ENCODE measurements at regions not wholly inside any gene's neighbourhood (a gene's known extent, or its start where the extent isn't known, plus 50 kb on each side); places are given as distances from the start of the nearest gene placed in this dataset.

- no peaks in the 10 kb centered on the region for H3K79me2 ChIP-seq (ENCODE audit: insufficient read depth, low read length)
- no peaks in the 10 kb centered on the region for H3K27me3 ChIP-seq (ENCODE audit: insufficient read depth, low read length)
Measured at GRCh38 chr5:124398460-124398859, 348.0 kb downstream of the ZNF608 start.

More at GRCh38 chr5:124398460-124398859, 348.0 kb downstream of the ZNF608 start:
- no TSS peak for BruUV-seq (replicated peaks)
- Histone ChIP-seq H3K4me3 (replicated peaks in 1 of 2; ENCODE audit: low read depth in 1 of 2, low read length in 2 of 2) (no peak overlapping the region), H3K9ac (ENCODE audit: low read length) (no peak overlapping the region), H2AFZ (ENCODE audit: low read depth, low read length, poor library complexity, severe bottlenecking) (no peak overlapping the region), H4K20me1 (ENCODE audit: insufficient read depth) (no peaks in the 10 kb centered on the region), H3K9me2 (ENCODE audit: insufficient read depth) (no peaks in the 10 kb centered on the region), H3K9me3 (ENCODE audit: control insufficient read depth in 1 of 2, insufficient read depth in 1 of 2, low read depth in 1 of 2, low read length in 2 of 2) (no peaks in the 10 kb centered on the region), H3K4me1 (ENCODE audit: control insufficient read depth in 1 of 2, insufficient read depth in 2 of 2, low read length in 2 of 2) (peaks cover 0 to 19% of the 10 kb centered on the region in 2 experiments), H3K4me2 (ENCODE audit: low read length) (no peak overlapping the region), H3K27ac (ENCODE audit: low read depth, low read length) (no peak overlapping the region), H3K36me3 (ENCODE audit: control insufficient read depth in 1 of 2, insufficient read depth in 2 of 2, low read length in 2 of 2) (no peaks in the 10 kb centered on the region)
- no peak for DNase-seq (ENCODE audit: low read depth, low spot score)
- CTCF ChIA-PET: no interaction called here
- intact Hi-C loops (cut with micrococcal nuclease): no loop called here
- POLR2A ChIA-PET: no interaction called here
- no peak for ATAC-seq
- RAD21 ChIA-PET (ENCODE audit: low non-redundant PET in 1 of 2, low total read pairs in 2 of 2, uncharacterized antibody in 2 of 2, unreplicated experiment in 2 of 2): no interaction called here
- TF ChIP-seq ELF1 (IDR thresholded peaks at IDR 0.05; ENCODE audit: borderline replicate concordance, low read depth) (no peak), EZH2 (IDR thresholded peaks at IDR 0.05) (no peak), FOSL1 (IDR thresholded peaks at IDR 0.05; ENCODE audit: low read depth) (no peak), ZNF274 (IDR thresholded peaks at IDR 0.05; ENCODE audit: low read depth, low read length) (no peak), POLR2AphosphoS5 (IDR thresholded peaks at IDR 0.05; ENCODE audit: low read depth, low read length) (no peak), SRF (IDR thresholded peaks at IDR 0.05; ENCODE audit: low read depth) (no peak), SP1 (IDR thresholded peaks at IDR 0.05; ENCODE audit: low read depth) (no peak), POLR2A (IDR thresholded peaks at IDR 0.05; ENCODE audit: borderline replicate concordance, extremely low read depth, insufficient read depth, insufficient read length) (no peak), ZFX (IDR thresholded peaks at IDR 0.05) (no peak), YY1 (IDR thresholded peaks at IDR 0.05; ENCODE audit: extremely low read depth, insufficient replicate concordance, low read depth, low read length) (no peak), TCF7L2 (IDR thresholded peaks at IDR 0.05; ENCODE audit: borderline replicate concordance, extremely low read depth, insufficient read depth, insufficient read length) (no peak), CTCF (IDR thresholded peaks at IDR 0.05 in 2 of 3, conservative IDR thresholded peaks at IDR 0.05 in 1 of 3; ENCODE audit: borderline replicate concordance in 1 of 3, insufficient read depth in 1 of 3, low read depth in 2 of 3, low read length in 2 of 3) (no peak), JUND (IDR thresholded peaks at IDR 0.05) (no peak), SIN3A (IDR thresholded peaks at IDR 0.05; ENCODE audit: low read depth) (no peak), RAD21 (IDR thresholded peaks at IDR 0.05; ENCODE audit: low read depth) (no peak), CBX3 (IDR thresholded peaks at IDR 0.05; ENCODE audit: low read depth) (no peak), CEBPB (IDR thresholded peaks at IDR 0.05; ENCODE audit: low read depth) (no peak), ZBTB33 (IDR thresholded peaks at IDR 0.05; ENCODE audit: extremely low read depth, insufficient replicate concordance, low read length) (no peak)
- TF ChIP-seq, protein P1, sequence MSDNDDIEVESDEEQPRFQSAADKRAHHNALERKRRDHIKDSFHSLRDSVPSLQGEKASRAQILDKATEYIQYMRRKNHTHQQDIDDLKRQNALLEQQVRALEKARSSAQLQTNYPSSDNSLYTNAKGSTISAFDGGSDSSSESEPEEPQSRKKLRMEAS (IDR thresholded peaks at IDR 0.05): no peak

Data from HCT116 (cell line).